HG02884 (cell line): ENCODE measurements at regions not wholly inside any gene's neighbourhood (a gene's known extent, or its start where the extent isn't known, plus 50 kb on each side); places are given as distances from the start of the nearest gene placed in this dataset.
"Not testable (repeated sequence)": the region's sequence is repeated elsewhere in the genome, so short reads cannot be mapped to it uniquely, and the experiment has no call there.

Source experiments
- ATAC-seq: cut with Tn5 transposase; IDR thresholded peaks from one replicate; pipeline ENCODE4 v1.9.1; 2021; ENCODE audit warnings: mild to moderate bottlenecking, moderate library complexity; ENCODE audit not compliant: unreplicated experiment

DNA sequence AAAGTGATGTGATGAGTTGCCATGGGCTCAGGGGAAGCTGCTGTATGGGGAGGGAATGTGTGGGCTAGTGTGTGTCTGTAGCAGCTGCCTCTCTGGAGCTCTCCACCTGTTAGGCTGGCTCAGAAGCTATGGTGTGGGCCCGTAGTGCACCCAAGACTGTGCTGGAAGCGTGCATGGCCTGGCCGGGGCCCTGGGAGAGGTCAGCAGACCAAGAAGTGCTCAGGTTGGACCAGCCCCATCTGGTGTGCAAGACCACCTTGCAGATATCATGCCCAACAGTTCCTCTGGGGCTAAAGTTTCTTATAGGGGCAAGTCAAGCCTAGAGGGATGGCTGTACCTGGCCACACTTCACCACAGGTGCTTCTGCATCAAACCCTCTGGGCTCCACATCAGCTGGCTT, 274.4 kb upstream of the CCDC179 start:
- no peak for ATAC-seq

DNA sequence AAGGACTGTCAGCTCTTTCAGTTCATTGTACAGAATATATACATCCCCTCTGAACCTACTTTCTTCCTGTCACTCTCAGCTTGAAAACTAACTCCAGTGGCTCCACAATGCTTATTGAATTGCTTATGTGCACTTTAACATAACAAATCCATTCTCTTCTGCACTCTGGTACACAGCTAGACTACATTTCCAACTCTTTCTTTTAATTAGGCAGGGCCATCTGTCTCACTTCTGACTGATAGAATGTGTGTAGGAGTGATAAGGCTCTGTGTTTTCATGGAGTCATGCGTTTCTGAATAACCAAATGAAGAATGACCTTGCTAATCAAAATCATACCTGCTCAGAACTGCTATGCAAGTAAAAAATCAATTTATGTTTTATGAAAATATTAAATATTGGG, 278.5 kb upstream of the CCDC179 start:
- no peak for ATAC-seq

DNA sequence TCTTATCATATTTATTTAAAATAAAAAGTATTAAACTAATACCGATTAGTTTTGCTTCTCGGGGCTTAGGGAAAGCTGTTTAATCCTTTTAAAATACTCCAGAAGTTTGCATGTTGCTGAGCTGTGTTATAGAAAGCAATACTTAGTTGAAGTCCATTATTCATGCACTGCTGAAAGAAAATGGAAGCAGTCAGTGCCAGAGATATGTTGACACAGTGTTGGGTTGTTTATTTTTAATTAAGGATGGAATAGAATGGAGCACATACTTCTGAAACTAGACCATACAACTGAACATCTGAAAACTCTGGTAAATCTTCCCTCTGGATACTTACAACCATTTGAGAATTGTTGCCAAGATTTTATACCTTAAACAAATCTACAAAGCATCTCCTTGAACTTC, 282.7 kb upstream of the CCDC179 start:
- ATAC-seq, result no peak

DNA sequence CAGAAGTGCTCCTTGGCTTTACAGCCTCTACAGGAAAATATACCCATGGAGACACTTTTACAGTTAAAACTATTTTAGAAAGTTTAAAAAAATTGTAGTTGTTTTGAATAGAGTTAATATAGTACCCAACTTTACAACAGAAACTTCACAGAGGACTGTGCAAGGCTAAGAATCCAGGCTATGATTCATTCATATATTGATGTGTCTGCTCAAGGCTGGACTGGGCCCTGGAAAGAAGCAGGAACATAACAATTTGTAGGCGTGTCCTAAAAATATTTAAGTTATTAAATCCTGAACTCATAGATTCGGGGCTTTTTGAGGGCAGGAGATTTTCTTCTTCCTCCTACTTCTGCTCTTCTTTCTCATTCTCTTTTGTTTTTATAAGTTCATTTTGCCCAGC, 291.5 kb upstream of the CCDC179 start:
- no peak for ATAC-seq

DNA sequence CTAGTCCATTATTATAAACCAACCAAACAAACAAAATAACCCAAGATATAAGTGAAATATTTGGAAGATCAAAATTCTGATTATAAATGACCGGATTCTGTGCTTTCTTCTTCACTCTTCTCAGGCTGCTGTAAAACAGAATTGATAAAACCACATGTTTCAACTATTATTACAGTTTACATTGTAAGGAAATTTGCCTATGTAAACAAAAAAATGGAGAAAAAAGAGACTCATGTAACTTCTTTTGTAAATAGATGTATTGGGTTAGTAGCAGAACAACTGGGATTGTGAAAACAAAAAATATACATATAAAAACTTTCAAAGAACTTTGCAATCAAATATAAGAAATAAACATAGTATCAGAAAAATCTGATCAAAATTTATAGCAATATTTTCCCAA, 295.2 kb upstream of the CCDC179 start:
- ATAC-seq, result no peak

DNA sequence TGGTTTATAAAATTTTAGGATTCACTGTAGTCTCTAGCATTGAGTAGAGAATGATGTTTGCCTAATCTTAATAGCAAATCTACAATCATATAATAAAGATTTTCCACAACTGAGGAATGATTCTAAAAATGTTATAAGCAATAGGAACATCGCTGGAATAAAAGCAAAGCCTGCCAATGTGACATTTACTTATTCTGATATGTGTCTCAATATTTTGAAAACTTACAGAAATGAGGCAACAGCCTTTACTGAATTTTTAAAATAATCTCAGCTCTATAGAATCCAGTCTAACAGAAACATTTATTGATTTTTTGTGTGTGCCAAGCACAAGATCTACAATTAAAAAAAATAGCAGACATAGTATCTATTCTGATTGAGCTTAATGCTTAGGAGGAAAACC, 303.7 kb upstream of the CCDC179 start:
- ATAC-seq, result no peak

DNA sequence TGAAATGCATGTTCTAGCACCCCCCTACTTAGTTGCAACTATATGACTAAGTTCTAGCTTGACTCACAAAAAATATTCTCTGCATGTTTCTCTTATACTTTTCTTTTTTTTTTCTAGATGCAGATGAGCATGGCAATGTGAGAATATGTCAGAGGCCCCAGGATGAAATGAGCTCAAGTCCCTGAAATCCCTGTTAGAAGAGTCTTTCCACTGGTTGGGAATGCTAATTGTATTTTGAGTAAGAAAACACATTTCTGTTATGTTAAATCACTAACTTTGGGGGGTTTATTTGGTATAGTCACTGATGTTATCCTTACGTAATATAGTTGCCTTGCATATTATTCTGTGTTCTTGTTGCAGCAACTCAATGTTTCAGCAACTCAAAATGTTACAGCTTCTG, 306.1 kb upstream of the CCDC179 start:
- no peak for ATAC-seq

DNA sequence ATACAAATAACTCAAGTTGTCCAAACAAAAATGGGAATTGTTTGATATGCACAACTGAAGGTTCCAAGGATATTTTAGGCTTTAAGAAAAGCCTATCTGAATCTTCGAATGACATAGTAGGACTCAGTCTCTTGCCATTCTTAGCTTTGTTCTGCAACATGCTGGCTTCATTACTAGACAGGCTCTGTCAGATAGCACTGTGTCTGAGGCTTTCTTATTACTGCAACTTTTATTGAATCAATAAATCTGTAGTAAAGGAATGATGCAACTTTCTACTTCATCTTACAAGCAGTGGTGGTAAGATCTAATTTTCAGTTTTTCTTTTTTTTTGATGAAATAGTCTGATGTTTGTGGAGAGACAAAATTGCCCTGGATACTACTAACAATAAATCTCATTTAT, 319.3 kb upstream of the CCDC179 start:
- no peak for ATAC-seq

DNA sequence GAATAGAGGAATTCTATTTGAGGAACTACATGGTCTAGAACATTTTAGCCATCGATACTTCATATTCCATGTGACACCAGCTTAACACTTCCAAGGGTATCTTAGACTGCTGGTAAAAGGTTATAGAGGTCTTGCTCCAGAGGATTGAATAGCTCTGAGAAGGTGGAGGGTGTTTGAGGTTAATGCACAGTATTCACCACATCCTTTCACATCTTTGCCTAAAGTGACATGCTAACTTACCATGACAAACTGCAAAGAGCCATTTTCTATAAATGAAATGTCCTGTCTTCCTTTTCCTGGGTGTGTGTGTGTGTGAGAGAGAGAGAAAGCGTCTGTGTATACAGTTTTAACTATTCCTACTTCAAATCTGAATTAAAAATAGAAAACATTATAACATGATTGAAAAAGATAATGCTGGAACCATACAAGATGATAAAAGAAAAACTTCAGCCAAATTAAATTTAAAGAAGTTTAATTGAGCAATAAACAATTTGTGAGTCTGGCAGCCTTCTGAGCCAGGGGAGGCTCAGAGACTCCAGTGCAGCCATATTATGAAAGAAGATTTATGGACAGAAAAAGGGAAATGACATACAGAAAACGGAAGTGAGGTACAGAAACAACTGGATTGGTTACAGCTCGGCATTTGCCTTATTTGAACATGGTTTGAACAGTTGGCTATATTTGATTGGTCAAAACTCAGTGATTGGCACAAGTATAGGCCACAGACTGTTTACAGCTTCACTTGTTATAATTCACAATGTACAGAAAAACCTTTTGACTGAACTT, 320.9 kb upstream of the CCDC179 start:
- ATAC-seq, result no peak

DNA sequence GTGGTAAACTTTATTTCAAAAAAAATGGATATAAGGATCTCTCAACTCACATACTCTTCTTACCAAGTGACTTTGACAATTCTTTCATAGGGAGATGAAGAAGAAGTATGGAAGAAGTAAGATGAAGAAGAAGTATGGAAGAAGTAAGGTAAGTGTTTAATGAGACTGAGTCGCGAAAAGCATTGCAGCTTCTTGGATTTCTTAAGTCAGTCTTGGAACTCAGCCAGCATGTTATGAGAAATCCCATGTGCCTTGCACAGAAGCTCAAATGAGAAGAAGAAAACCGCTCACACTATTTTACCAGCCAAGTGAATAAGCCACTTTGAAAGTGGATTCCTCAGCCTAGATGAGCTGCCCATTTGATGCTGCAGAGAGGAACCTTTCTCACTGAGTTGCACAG, 332.0 kb upstream of the CCDC179 start:
- ATAC-seq, result no peak

DNA sequence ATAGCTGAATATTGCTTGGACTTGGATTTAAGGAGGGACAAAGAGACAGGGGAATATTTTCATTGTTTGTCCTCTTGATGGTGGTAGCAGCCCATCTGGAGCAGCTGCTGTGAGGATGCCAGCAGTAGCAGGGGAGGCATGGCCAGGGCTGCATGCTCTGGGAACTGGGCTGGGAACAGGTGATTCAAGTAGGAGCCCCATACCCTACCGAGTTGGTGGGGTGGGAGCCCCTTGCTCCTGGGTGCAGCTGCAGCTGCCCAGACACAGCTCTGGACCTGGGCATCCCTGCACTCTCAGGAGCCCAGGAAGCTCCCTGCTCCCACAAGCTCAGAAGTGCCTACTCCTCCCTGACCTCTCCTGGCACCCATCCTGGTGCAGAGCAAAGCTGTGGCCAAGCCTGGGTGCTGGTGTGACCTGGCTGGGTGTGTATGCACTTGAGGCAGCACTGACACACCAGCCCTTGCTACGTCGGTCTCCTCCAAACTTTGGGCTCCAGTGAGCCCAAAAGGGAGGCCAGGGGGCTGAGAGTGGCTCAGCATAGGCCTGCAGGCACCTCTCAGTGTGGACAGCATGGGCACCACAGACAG, 341.8 kb upstream of the CCDC179 start:
- ATAC-seq, result no peak

DNA sequence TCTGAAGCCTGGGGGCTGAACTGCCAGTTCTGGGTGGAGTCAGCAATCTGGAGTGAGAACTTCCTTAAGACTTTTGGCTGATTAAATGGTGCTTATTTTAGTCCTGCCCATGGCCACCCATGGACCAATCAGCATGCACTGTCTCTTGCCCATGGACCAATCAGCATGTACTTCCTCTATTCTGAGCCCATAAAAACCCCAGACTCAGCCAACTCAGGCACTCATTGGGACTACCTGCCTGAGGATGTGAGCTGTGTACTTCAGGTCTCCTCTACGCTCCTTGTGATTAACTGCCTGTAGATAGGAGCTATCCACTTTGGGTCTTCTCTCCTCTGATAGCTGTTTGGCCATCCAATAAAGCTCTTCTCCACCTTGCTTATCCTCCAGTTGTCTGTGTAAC, 342.3 kb upstream of the CCDC179 start:
- ATAC-seq, result no peak

DNA sequence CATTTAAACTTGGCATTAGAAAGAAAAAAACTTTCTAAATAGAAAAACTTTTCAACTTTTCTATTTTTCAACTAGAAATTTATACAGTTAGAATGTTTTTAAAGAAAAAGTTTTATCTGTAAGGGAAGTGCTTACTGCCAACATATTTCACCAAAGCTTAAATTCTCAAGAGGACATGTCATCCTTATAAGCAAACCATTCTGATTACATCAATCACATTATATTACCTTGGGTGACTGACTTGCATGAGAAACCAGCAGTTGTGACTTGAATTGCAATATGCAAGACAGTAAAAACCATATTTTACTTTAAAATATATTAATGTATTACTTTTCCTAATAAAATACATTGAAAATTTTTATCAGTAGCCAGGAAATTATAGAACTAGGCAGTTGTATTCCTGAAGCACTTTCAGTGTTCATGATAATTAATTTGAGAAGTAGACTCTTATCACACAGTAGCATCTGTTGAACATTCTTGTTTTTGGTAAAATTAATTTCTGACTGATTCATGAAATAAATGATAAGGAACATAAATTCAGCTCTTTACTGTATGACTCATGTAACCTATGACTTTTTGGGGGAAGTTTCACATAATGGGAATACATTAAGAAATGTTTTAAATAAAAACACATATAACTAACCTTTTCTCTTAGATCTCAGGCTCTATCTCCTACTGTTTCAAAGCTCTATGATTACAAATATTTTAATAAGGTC, 345.0 kb upstream of the CCDC179 start:
- ATAC-seq, result no peak

DNA sequence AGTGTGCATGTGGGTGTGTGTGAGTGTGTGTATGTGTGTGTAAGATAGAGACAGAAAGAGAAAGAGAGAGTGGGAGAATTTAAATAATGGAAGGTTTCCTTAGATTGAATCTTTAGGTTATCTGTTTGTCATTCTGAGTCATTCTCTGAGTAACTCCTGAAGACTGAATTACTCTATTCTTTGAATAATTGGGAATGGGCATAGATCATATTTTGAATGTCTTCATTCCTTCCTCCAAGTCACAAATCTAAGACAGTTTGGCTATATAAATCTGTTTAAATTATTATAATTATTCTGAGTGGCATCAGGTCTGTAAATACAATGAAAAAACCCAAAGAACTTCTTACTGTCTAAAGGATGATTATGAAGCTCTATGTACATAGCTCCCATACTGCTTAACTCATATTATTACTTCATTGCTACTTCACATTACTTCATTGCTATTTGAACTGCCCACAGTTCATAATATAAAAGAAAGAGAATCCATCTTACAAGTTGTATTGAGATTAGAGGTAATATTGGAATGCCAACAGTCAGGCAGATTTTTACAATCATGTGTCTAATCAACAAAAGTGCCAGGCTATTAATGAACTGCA, 346.6 kb upstream of the CCDC179 start:
- ATAC-seq, result no peak

DNA sequence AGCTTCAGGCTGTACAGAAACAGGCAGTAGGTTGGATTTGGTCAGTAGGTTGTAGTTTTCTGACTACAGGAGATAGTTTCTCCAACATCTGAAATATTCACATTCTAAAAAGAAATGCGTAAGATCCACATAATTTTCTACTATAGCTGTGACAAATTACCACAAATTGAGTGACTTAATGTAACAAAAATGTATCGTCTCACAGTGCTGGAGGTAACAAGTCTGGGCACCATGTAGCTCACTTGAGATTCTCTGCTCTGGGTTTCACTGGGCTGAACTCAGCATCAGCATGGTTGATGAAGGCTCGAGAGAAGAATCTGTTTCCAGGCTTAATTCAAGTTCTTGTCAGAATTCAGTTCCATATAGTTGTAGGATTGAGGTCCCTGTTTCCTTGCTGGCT, 350.9 kb upstream of the CCDC179 start:
- no peak for ATAC-seq

DNA sequence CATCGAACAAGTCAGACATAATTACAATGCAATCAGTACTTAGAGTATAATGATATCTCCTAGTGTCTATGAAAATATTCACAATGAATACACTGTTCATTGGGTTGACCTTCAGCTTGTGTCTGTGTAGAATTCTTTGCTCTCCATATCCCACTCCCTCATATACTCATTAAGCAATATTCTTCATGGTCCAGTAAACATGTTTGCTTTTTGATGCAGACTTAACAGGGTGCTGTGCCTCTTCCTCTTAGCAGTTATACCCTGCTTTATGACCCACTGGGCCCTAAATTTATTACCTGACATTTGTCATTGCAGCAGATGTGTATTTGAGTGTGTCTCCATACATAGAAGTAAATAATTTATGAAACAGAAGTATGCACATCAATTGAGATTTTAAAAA, 352.5 kb upstream of the CCDC179 start:
- ATAC-seq, result no peak

DNA sequence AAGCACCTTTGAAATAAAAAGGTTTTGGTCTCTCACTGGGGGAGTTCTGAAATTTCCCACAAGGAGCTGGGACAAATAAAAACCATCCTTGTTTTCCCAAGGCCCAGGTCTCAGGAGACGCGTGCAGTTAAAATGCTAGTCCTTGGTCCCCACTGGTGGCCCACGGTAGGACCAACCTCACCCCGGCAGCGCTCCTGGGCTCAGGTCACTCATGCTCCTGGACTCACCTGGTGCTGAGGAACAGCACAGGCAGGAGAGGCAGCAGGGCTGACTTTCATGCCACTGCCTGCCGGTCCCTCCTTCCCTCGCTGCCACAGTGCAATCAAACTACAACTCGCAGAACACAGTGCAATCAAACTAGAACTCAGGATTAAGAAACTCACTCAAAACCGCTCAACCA, 356.8 kb upstream of the CCDC179 start:
- ATAC-seq, result no peak

DNA sequence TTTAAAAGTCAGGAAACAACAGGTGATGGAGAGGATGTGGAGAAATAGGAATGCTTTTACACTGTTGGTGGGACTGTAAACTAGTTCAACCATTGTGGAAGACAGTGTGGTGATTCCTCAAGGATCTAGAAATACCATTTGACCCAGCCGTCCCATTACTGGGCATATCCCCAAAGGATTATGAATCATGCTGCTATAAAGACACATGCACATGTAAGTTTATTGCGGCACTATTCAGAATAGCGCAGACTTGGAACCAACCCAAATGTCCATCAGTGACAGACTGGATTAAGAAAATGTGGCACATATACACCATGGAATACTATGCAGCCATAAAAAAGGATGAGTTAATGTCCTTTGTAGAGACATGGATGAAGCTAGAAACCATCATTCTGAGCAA, 359.8 kb upstream of the CCDC179 start:
- not testable (repeated sequence) for ATAC-seq

DNA sequence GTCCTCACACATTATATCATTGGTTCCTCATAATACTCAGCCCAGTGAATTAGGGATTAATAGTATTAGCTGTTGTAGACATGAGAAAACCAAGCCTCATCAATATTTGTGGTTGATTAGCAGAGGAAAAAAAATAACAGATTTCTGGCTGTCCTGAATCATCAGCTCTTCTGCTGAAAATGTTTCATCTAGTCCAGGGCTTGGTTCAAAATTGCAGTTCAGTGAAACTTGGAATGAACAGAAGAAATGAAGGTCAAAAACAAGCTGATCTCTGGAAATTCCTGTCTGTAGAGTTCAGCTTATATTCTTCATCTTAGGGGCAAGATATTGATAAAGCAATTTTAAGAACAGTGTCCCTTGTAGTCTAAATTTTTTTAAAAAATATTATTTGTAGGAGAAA, 361.1 kb upstream of the CCDC179 start:
- no peak for ATAC-seq

DNA sequence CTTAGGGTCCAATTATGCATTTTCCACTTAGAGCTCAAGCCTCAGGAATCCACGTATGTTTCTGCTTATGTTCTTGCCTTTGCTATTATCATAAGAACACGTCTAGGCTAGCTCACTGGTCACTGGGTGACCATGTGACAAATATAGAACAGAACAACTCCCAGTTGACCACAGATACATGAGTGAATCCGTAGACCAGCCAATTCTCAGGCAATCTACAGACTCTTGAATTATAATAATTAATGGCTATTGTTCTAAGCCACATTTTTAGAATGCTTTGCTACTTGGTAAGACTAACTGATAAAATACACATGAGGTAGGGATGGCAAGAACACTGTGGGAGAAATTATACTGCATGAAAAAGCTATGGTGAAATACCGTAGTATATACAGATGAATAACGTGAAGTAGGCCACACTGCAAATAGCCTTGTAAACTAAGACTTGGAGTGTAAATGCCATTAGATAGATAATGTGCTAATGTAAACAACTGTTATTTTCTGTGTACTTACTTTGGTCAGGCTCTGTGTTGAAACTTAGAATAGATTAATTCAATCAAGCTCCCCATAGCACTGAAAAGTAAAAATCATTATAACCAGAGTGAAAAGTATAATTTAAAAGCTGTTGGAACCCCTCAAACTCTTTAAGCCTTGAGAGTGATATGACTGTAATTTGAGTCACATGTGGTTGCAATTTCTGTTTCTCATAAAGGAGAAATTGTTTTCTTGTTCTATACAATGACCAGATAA, 366.2 kb upstream of the CCDC179 start:
- no peak for ATAC-seq

DNA sequence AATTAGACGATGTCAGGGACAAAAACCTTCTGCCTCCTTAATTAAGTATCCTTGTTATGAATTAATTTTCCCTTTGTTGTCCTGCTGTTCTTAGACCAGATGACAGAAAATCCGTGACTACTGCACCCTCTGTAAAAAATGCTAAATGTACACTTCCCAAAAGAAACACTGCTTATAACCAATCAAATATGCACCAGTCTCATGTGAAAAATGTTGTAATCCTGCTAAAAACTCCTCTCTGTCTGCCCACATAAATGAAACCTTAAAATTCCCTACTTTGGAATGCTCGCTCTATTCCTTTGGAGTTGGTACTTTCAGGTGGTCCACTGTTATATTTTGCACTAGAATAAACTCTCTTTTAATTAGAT, 366.8 kb upstream of the CCDC179 start:
- no peak for ATAC-seq
